Activated T-cell treated with anti-CD3 and anti-CD28 coated beads for 24 hours (primary cell): ENCODE measurements at regions not wholly inside any gene's neighbourhood (a gene's known extent, or its start where the extent isn't known, plus 50 kb on each side); places are given as distances from the start of the nearest gene placed in this dataset.

Experiments
- DNase-seq: peaks from one replicate; pipeline ENCODE4 v3.0.0-alpha.2; 2020; ENCODE audit warnings: low read depth

DNA sequence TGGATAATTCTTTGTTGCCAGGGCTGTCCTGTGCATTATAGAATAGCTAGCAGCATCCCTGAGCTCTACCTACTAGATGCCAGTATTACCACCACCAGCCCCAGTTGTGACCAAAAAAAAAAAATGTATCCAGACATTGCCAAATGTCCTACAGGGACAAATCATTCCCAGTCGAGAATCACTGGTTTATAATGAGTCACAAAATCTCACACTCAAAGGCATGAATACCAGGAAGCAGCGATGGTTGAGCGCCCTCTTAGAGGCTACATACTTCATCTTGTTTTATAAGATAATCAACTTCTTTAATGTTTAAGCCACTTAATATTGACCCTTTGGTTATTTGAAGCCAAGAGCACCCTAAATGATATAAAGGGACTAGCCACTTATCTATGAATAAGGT lies 297.3 kb downstream of the DHX15 start:
- DNase-seq, result no peak

DNA sequence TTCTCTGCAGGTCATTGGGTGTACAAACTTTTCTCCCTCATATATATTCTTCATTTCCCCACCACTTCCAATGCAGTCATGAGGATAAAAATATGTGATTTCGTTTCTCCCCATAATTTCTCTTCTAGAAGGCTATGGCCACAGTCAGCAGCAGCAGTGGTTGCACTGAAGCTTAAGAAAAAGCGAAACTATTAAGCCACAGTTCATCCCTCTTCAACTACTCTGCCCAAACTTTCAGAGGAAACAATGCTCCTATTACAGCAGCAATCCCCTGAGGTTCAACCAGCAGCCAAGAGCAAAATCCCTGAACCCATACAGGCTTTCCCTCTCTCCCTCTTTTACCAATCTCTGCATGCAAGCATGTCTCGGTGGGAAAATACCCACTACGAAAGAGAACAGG lies 298.6 kb downstream of the DHX15 start:
- DNase-seq, result no peak

DNA sequence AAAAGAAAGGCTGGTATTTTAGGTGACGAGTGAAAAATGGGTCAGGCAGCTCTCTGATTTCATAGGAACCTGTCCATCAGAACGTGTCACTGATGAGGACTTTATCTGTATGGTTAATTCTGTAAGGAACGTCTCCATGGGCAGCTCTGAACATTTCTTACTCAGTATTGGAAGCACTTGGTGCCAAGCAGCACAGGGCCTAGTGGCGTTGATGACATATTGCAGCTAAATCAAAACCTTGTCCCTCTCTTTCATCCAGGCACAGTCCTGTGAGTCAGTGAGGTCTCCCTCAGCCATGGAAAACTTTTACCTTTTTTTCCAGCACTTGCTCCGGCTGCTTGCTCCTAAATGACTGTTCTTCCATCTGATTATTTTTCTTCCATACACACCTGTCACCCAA lies 301.9 kb downstream of the DHX15 start:
- DNase-seq, result no peak

GRCh38 chr4:24279911-24280375 lies 304.4 kb downstream of the DHX15 start:
- no peak for DNase-seq

- DNase-seq, result no peak
Measured at GRCh38 chr4:24279469-24279868, 304.9 kb downstream of the DHX15 start.

DNA sequence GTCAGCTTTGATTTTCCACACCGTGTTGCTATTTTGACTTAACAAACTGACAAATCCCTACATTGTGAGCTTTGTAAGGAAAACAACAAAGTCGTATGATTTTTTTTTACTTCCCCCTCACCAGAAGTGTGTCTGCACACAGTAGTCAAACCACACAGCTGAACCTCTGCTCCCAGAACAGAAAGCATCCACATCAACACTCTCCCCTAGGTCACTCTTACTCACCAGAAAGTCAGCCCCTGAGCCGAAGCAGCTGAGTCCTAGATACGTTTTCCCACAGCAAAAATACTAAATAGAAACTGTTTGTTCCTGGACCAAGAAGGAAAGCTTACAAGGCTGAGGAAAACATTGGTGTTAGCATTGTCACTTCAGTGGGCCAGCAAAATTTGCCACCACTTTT lies 305.7 kb downstream of the DHX15 start:
- no peak for DNase-seq

DNA sequence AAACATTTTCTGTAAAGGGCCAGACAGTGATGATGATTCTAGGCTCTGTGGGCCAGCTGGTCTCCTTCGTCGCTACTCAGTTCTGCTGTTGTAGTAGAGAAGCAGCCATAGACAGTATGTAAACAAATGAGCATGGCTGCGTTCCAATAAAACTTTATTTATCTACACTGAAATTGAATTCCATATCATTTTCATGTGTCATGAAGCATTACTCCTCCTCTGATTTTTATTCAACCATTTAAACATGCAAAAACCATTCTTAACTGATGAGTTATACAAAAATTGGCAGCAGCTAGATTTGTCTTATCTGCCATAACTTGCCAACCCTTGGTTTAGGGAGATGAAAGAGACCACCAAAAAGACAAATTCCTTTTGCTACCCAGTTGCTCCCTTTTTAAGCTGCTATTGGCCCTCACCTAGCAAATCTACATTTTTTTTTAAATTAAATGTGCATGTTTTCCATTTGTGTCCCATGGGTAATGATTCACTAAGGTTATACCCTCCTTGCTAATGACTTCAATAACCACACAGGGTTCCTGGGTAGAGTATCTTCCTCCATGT lies 309.9 kb downstream of the DHX15 start:
- DNase-seq, result no peak

DNA sequence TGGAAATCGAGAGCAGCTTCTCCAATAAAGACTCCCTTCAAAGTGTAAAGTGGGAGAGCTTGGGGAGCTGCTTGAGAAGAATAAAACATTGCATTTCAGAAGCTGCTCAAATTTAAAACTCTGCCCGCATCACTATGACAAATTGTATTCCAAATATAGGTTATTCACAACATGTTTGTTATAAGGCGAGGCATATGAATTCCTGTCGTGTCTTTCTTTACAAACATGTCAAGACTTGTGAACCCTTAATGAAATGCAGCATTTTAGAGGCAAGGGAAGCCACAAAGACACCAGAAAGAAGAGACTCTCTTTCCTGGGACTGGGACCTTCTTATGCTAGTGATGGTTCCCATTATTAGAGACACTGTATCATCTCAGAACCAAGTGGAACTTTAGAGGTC lies 311.2 kb downstream of the DHX15 start:
- no peak for DNase-seq

DNA sequence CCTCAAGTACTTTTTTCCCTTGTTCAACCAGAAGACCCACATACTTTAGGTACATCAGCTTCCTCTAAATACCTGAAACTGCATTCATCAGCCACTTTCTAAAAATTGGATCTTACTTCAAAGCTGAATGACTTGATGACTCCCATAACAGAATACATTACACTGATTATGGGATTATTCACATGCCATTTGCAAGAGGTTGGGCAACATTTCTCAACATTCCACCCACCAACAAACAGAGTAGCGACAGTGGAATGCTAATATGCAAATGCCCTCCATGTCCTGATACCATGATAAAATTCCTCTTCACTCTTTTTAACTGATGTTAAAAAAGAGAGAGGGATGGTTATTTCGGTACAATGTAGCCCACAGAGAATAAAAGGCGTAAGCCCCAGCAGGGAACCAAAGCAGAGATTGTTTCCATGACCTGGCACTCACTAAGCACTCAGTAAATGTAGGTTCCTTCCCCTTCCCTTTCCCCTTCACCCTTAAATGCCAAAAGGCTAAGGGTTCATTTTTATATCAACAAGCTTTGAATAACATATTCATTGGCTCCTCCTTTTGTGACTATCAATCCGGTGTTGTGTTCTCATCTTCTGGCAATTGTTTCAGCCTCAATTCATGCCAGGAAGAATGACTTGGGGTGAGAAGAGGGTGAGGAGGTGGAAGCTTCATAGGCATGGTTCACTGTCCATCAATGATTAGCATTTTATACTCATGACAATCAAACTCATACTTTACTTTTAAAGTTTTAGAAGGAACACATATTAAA lies 317.2 kb downstream of the DHX15 start:
- DNase-seq, result no peak

- DNase-seq, result no peak
Measured at GRCh38 chr4:24265989-24266388, 318.4 kb downstream of the DHX15 start.

GRCh38 chr4:24262616-24263015 lies 321.7 kb downstream of the DHX15 start:
- DNase-seq, result no peak

GRCh38 chr4:24262084-24262483 lies 322.3 kb downstream of the DHX15 start:
- no peak for DNase-seq

- no peak for DNase-seq
Measured at GRCh38 chr4:24260923-24261564, 323.3 kb downstream of the DHX15 start.

DNA sequence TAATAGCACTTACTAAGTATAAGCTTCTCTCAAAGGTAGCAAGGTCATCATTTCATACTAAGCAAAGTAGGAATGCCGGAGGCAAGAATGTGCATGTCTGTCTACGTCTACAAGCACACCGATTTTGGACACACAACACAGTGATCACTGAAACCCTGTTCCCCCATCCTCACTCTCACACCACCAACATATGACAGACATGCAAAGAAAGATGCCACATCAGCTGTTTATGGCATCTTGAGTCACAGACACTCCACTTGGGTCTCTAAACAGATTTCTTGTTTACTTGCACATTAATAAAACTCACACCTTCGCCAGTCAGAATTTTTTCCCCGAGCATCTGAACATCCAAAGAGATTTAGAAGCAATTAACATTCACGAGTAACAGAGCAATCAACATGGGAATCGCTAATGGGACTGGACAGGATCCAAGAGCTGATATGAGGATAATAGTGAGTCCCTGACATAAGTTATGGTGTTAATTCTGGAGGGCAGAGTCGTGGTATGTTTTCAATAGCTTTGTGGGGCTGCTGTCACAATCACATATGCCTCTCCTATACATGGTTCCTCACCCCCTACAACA lies 324.1 kb downstream of the DHX15 start:
- no peak for DNase-seq

DNA sequence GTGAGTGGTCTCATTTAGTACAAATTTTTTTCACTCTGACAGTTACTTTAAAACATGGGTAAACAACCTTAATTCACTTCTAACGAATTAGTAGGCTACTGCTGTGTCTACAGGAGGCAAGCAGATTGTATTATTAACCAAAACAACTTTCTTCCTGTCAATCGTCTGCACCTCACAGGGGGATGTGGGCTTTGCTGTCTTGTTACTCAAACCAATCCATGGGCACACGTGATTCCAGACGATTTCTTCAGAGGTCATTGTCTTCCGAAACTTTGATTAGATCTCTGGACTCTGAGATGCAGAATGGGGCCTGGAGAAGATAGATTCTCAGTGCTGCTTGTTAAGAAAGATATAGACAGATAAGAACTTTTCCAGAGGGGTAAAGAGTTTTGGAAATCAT lies 327.8 kb downstream of the DHX15 start:
- no peak for DNase-seq

DNA sequence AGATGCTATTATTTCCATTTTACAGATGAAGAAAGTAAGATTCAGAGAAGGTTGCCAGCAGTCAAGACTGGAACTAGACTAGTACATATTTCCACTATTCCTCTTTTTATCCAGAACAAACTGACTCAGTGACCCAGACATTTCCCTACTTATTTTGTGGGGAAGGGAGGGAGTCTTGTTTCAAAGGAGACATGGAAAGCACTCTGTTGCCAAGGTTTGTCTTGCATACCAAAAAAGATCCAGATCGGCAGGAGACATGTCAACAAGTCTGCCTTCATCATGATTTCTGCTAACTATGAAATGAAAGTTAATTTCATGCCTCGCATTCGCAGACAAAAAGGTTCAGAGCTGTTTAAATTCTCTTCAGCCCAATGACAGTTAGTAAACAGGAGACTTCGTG lies 328.3 kb downstream of the DHX15 start:
- no peak for DNase-seq

DNA sequence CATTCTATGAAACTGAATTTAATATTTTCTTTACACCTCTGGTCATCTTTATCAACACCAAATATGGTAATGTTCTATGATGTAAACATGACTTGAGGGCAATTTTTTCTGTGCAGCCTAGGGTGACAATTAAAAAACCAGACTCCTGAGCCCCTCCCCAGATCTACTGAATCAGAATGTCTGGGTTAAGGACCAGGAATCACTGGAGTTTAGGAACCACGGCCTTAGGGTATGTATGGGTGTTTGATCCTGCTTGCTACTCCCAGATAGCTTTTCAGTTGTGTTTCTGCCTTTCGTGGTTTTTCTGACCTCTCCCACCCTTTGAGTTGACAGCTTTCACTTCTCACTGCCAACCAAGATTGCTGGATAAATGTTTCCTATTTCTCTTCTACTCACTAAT lies 332.2 kb downstream of the DHX15 start:
- no peak for DNase-seq

GRCh38 chr4:24251589-24251988 lies 332.8 kb downstream of the DHX15 start:
- no peak for DNase-seq

DNA sequence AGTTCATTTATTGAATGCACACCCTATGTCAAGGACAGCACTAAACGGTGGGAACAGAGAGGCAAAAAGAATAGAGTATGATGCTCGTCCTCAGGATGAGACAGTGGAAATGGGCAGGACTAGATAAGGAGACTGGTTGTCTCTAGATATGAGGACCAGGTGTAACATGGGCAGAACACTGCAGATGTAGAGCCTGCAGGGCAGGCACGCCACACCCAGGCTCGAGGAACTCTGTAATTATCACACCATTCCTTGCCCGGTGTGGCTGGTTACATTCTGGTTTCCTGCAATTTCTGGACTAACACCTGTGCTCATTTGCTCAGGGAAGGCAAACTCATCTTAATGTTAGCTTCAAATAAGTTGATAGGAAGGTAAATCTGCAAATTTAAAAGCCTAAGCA lies 334.4 kb downstream of the DHX15 start:
- no peak for DNase-seq

DNA sequence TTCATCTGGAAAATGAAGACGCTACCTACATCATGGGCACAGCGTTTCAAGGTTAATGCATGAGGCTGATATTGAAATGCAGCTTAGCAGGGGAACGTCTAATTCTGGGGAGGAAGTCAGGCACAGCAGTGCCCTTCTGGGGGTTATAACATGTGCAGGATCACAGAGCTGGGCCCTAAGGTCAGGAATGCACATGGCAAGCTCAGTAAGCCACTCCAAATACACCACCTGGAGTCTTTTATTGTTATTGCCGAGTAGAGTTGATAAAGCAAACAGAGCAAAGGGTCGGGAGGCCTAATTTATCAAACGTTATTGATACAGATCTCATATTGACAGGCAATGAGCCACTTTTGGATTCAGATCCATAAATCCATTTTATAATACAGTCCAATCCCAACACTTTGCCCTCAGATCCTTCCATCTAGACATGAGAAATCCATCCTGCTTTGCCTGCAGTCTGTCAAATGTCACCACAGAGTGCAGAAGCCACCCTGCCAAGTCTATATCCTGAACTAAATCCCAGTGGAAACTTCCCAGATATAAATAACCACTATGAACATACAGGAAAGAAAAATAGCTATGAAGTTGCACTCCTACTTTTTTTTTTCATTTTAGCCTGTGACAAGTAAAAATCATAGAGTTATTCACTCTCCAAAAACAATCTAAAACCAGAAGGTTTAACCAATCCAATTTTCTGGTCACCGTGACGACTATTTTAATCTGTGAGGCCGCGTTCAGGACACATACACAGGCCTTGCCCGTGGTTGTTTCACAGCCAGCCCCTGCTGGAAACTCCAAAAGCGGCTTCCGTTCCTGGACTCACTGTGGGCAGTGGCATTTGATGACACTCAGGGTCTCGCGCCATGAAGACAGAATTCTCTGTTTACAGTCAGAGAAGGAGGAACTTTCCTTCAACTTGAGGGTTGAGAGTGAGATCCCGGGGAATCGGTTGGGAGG lies 335.4 kb downstream of the DHX15 start:
- no peak for DNase-seq

DNA sequence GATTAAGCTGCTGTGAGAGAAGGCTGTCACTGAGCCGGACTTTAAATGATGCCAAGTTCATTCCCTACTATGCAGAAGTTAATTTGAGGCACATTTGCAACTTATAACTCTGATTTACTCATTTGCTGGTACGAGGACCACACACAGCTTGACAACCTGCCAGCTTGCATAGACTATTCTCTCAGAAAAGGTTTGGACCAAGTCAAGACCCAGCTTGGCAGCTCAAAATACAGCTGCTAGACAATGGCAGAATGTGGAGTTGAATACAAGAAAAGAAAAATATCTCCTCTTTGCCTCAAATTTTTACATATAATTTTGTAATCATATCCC lies 338.9 kb downstream of the DHX15 start:
- no peak for DNase-seq
